H9 (cell line): ENCODE measurements at regions not wholly inside any gene's neighbourhood (a gene's known extent, or its start where the extent isn't known, plus 50 kb on each side); places are given as distances from the start of the nearest gene placed in this dataset.

ENCODE experiments used
- DNase-seq: peaks from one replicate; pipeline ENCODE4 v3.0.0-alpha.2; 2017
- H2AFZ ChIP-seq: one replicate; pipeline ENCODE4 v1.6.1; 2013; ENCODE audit warnings: mild to moderate bottlenecking, low read length, control low read depth, moderate library complexity
- H2AK5ac ChIP-seq: 2 replicates; pipeline ENCODE4 v1.6.1; 2013; ENCODE audit warnings: low read length, control low read depth, mixed read lengths; ENCODE audit not compliant: insufficient read length
- H2BK120ac ChIP-seq: one replicate; pipeline ENCODE4 v1.6.1; 2013; ENCODE audit warnings: low read depth, mild to moderate bottlenecking, low read length, control low read depth, inconsistent platforms; ENCODE audit not compliant: poor library complexity, severe bottlenecking
- H2BK12ac ChIP-seq: 2 replicates; pipeline ENCODE4 v1.6.1; 2013; ENCODE audit warnings: low read length, control low read depth, mixed read lengths, low read depth; ENCODE audit not compliant: insufficient read length
- H2BK15ac ChIP-seq: 2 replicates; pipeline ENCODE4 v1.6.1; 2013; ENCODE audit warnings: low read depth, low read length, control low read depth
- H2BK20ac ChIP-seq: one replicate; pipeline ENCODE4 v1.6.1; 2013; ENCODE audit warnings: low read depth, mild to moderate bottlenecking, low read length, control low read depth, inconsistent platforms; ENCODE audit not compliant: poor library complexity, severe bottlenecking
- H2BK5ac ChIP-seq: 2 replicates; pipeline ENCODE4 v1.6.1; 2013; ENCODE audit warnings: low read length, control low read depth, mixed read lengths; ENCODE audit not compliant: insufficient read length
- H3K14ac ChIP-seq: 2 replicates; pipeline ENCODE4 v1.6.1; 2013; ENCODE audit warnings: low read length, control low read depth; ENCODE audit not compliant: insufficient read depth
- H3K18ac ChIP-seq: 2 replicates; pipeline ENCODE4 v1.6.1; 2013; ENCODE audit warnings: low read depth, mild to moderate bottlenecking, mixed read lengths, low read length, control low read depth; ENCODE audit not compliant: insufficient read length
- H3K23ac ChIP-seq: 2 replicates; pipeline ENCODE4 v1.6.1; 2013; ENCODE audit warnings: low read length, control low read depth, mixed read lengths, low read depth; ENCODE audit not compliant: insufficient read length
- H3K23me2 ChIP-seq: 2 replicates; pipeline ENCODE4 v1.6.1; 2013; ENCODE audit warnings: low read depth, mild to moderate bottlenecking, mixed read lengths, low read length, control low read depth; ENCODE audit not compliant: insufficient read length, poor library complexity, severe bottlenecking
- H3K27ac ChIP-seq: 2 replicates; pipeline ENCODE4 v1.5.1; 2013; ENCODE audit warnings: low read length, control low read depth, mixed read lengths, low read depth; ENCODE audit not compliant: insufficient read length
- H3K27me3 ChIP-seq: 2 replicates; pipeline ENCODE4 v1.6.1; 2013; ENCODE audit warnings: low read length, control low read depth, inconsistent platforms; ENCODE audit not compliant: insufficient read depth
- H3K4ac ChIP-seq: 2 replicates; pipeline ENCODE4 v1.6.1; 2013; ENCODE audit warnings: low read depth, mild to moderate bottlenecking, control low read depth, inconsistent platforms, low read length, moderate library complexity
- H3K4me1 ChIP-seq: 2 replicates; pipeline ENCODE4 v1.6.1; 2013; ENCODE audit warnings: low read length, control low read depth, inconsistent platforms; ENCODE audit not compliant: insufficient read depth
- H3K4me2 ChIP-seq: 2 replicates; pipeline ENCODE4 v1.6.1; 2013; ENCODE audit warnings: low read length, control low read depth, mixed read lengths; ENCODE audit not compliant: insufficient read length, insufficient read depth
- H3K56ac ChIP-seq: 2 replicates; pipeline ENCODE4 v1.6.1; 2013; ENCODE audit warnings: low read depth, mild to moderate bottlenecking, mixed read lengths, low read length, control low read depth; ENCODE audit not compliant: insufficient read length
- H3K79me1 ChIP-seq: 2 replicates; pipeline ENCODE4 v1.6.1; 2013; ENCODE audit warnings: low read depth, mild to moderate bottlenecking, moderate library complexity, low read length, control low read depth, inconsistent platforms; ENCODE audit not compliant: insufficient read depth, poor library complexity, severe bottlenecking
- H3K79me2 ChIP-seq: 2 replicates; pipeline ENCODE4 v1.6.1; 2013; ENCODE audit warnings: low read length, control low read depth, inconsistent platforms; ENCODE audit not compliant: insufficient read depth
- H3K9ac ChIP-seq: 2 replicates; pipeline ENCODE4 v1.6.1; 2013; ENCODE audit warnings: low read length, control low read depth, mixed read lengths; ENCODE audit not compliant: insufficient read length; ENCODE audit errors: extremely low read depth
- H3K9me3 ChIP-seq: one replicate; pipeline ENCODE4 v1.6.1; 2013; ENCODE audit warnings: low read depth, low read length, inconsistent platforms; ENCODE audit not compliant: control insufficient read depth
- H3T11ph ChIP-seq: one replicate; pipeline ENCODE4 v1.6.1; 2013; ENCODE audit warnings: mild to moderate bottlenecking, low read length, control low read depth, inconsistent platforms
- H4K20me1 ChIP-seq: one replicate; pipeline ENCODE4 v1.6.1; 2013; ENCODE audit not compliant: control insufficient read depth, insufficient read length, insufficient read depth
- H4K5ac ChIP-seq: 2 replicates; pipeline ENCODE4 v1.6.1; 2013; ENCODE audit warnings: low read depth, mild to moderate bottlenecking, mixed read lengths, low read length, control low read depth; ENCODE audit not compliant: insufficient read length
- H4K8ac ChIP-seq: replicated peaks from 2 replicates; pipeline ENCODE4 v1.6.1; 2013; ENCODE audit warnings: low read length, control low read depth, mixed read lengths, low read depth; ENCODE audit not compliant: insufficient read length
- H4K91ac ChIP-seq: 2 replicates; pipeline ENCODE4 v1.6.1; 2013; ENCODE audit warnings: low read depth, mild to moderate bottlenecking, moderate library complexity, mixed read lengths, low read length, control low read depth; ENCODE audit not compliant: insufficient read length
- H3K27ac Mint-ChIP-seq, 3 experiments: 2 replicates in 2 of 3; 3 replicates in 1 of 3; pipeline ENCODE4 v1.8.0; 2020 to 2021; ENCODE audit warnings: mixed read lengths in 3 of 3, mild to moderate bottlenecking in 1 of 3, moderate library complexity in 1 of 3
- H3K27me3 Mint-ChIP-seq: 2 replicates; pipeline ENCODE4 v1.8.0; 2021; ENCODE audit warnings: low read depth, mild to moderate bottlenecking, moderate library complexity, mixed read lengths
- H3K36me3 Mint-ChIP-seq, 3 experiments: 2 replicates in 2 of 3; 3 replicates in 1 of 3; pipeline ENCODE4 v1.8.0; 2020 to 2021; ENCODE audit warnings: low read depth in 3 of 3, mixed read lengths in 3 of 3; ENCODE audit not compliant: insufficient read depth in 1 of 3
- H3K4me1 Mint-ChIP-seq, 2 experiments: 2 replicates each; pipeline ENCODE4 v1.8.0; 2020; ENCODE audit warnings: mixed read lengths in 2 of 2
- H3K4me3 Mint-ChIP-seq, 2 experiments: 2 replicates in 1 of 2; 3 replicates in 1 of 2; pipeline ENCODE4 v1.8.0; 2020 to 2021; ENCODE audit warnings: mild to moderate bottlenecking in 2 of 2, mixed read lengths in 2 of 2, moderate library complexity in 1 of 2
- H3K9me3 Mint-ChIP-seq, 2 experiments: 2 replicates in 1 of 2; 3 replicates in 1 of 2; pipeline ENCODE4 v1.8.0; 2020; ENCODE audit warnings: mild to moderate bottlenecking in 2 of 2, mixed read lengths in 2 of 2, moderate library complexity in 1 of 2
- CTCF ChIP-seq: fragments of 200-600 bp; sonication (generic); conservative IDR thresholded peaks from 3 replicates; pipeline ENCODE4 v1.8.0; 2021; ENCODE audit warnings: antibody characterized with exemption, mild to moderate bottlenecking
- WGBS: extraction: QIAGEN DNeasy Blood & Tissue Kit; methylation state at CpG from one replicate; pipeline ENCODE4 v1.1.7; 2013; ENCODE audit warnings: missing lambda C conversion rate, low lambda C conversion rate, mixed read lengths; ENCODE audit not compliant: insufficient read length; ENCODE audit errors: extremely low coverage; 5-methylcytosine and 5-hydroxymethylcytosine counted together

DNA sequence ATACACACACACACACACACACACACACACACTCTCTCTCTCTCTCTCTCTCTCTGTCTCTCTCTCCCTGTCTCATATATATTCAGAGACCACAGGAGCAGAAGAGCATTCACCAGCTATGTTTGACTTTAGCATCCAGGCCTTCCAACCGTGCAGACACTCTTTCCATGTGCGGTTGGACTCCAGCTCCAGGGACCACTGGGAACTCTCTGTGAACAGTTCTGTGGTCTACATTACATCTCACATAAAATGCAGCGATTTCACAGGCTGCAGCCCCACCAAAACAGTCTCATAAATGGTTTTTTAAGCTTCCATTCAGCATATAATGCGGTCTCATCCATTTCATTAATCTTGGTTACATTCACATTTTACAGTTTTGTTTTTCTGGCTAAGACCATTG lies 508.4 kb upstream of the SULF2 start:
- H3K18ac ChIP-seq, result no peak overlapping the region
- H4K5ac ChIP-seq, result no peak overlapping the region
- H2AFZ ChIP-seq, result no peak overlapping the region
- no peaks in the 10 kb centered on the region for H4K20me1 ChIP-seq
- TF ChIP-seq CTCF, result no peak
- H3T11ph ChIP-seq, result no peak overlapping the region
- H3K9ac ChIP-seq, result no peak overlapping the region
- H4K91ac ChIP-seq, result no peak overlapping the region
- H3K27ac Mint-ChIP-seq, result peak overlapping the region in 1 of 3 experiments; percentile 47; a peak in 2 of 7 replicates
- no peak overlapping the region; the same call in 1 of the 2 replicates for H3K14ac ChIP-seq
- H3K4me2 ChIP-seq, result no peak overlapping the region
- H3K79me1 ChIP-seq, result no peaks in the 10 kb centered on the region
- no peak overlapping the region for H2BK12ac ChIP-seq
- peaks cover 51 to 76% of the 10 kb centered on the region in 2 experiments for H3K4me1 Mint-ChIP-seq
- H3K4me1 ChIP-seq, result peaks cover 8% of the 10 kb centered on the region; the same call in 1 of the 2 replicates
- peak overlapping the region; percentile 14 for H2AK5ac ChIP-seq
- H3K56ac ChIP-seq, result no peak overlapping the region
- no peaks in the 10 kb centered on the region for H3K79me2 ChIP-seq
- H4K8ac ChIP-seq, result no peak overlapping the region
- no peak overlapping the region for H2BK15ac ChIP-seq
- no peak for DNase-seq
- no peak overlapping the region for H2BK5ac ChIP-seq
- H3K27ac ChIP-seq, result no peak overlapping the region
- no peak overlapping the region for H2BK20ac ChIP-seq
- no peak overlapping the region for H3K4ac ChIP-seq
- H3K9me3 ChIP-seq, result no peaks in the 10 kb centered on the region
- no peaks in the 10 kb centered on the region for H3K23me2 ChIP-seq
- H3K27me3 ChIP-seq, result no peaks in the 10 kb centered on the region
- H3K27me3 Mint-ChIP-seq, result peaks cover 6% of the 10 kb centered on the region
- no CpG with 5 or more reads among the region's 4 CpGs for WGBS
- H3K23ac ChIP-seq, result no peak overlapping the region
- H3K36me3 Mint-ChIP-seq, result peaks cover 0 to 6% (median 0%) of the 10 kb centered on the region in 3 experiments; a peak in 3 of 7 replicates
- no peak overlapping the region for H2BK120ac ChIP-seq
- no peaks in the 10 kb centered on the region; a peak in 2 of 5 replicates for H3K9me3 Mint-ChIP-seq
- no peak overlapping the region for H3K4me3 Mint-ChIP-seq
